ENCODE measurements at regions not wholly inside any gene's neighbourhood (a gene's known extent, or its start where the extent isn't known, plus 50 kb on each side); places are given as distances from the start of the nearest gene placed in this dataset.

- no peak for TF ChIP-seq CTCF (IDR thresholded peaks at IDR 0.05)
Measured at GRCh38 chr7:12870219-12870618, 182.8 kb downstream of the ARL4A start.

GRCh38 chr7:12872487-12872886, 185.1 kb downstream of the ARL4A start:
- no peak for TF ChIP-seq CTCF (IDR thresholded peaks at IDR 0.05)

- TF ChIP-seq CTCF (IDR thresholded peaks at IDR 0.05) = no peak
Measured at GRCh38 chr7:12873571-12873970, 186.1 kb downstream of the ARL4A start.

- TF ChIP-seq CTCF (IDR thresholded peaks at IDR 0.05) = no peak
Measured at GRCh38 chr7:12879139-12879538, 191.7 kb downstream of the ARL4A start.

GRCh38 chr7:12881712-12882111, 194.3 kb downstream of the ARL4A start:
- TF ChIP-seq CTCF (IDR thresholded peaks at IDR 0.05) = no peak

- TF ChIP-seq CTCF (IDR thresholded peaks at IDR 0.05) = no peak
Measured at GRCh38 chr7:12882710-12883109, 195.3 kb downstream of the ARL4A start.

GRCh38 chr7:12884033-12884432, 196.6 kb downstream of the ARL4A start:
- no peak for TF ChIP-seq CTCF (IDR thresholded peaks at IDR 0.05)

GRCh38 chr7:12884856-12885440, 197.5 kb downstream of the ARL4A start:
- TF ChIP-seq CTCF (IDR thresholded peaks at IDR 0.05) = no peak

Measured in LNCAP (cell line).